ENCODE measurements at regions not wholly inside any gene's neighbourhood (a gene's known extent, or its start where the extent isn't known, plus 50 kb on each side); places are given as distances from the start of the nearest gene placed in this dataset.

DNA sequence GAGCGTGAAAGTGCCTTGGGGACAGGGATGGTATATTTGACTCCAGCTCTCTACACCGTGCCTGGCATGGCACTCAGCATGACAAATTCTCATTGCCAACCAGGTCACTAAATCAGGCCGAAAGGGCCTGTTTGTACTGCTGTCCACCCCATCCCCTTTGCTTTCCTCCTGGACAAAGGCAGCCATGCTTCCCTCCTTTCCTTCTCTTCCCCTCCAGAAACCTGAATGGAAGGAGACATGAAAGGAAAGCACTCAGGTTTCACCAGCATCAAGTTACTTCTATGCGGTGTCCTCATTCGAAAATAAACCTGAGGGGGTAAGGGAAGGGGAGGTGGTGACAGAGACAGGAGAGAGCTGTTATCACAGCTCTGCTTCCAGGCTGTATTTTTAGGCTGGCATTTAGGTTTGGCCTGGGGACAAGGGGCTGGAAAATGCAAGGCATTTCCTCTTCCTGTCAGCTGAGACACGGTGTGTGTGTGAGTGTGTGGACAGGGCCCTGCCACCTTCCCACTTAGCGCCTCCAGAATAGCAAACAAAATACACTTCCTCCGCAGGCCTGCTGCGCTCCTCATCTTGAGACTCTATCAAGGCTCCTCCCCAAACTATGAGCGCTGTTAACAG is 79.9 kb upstream of the COL13A1 start:
- TF ChIP-seq, protein P1, sequence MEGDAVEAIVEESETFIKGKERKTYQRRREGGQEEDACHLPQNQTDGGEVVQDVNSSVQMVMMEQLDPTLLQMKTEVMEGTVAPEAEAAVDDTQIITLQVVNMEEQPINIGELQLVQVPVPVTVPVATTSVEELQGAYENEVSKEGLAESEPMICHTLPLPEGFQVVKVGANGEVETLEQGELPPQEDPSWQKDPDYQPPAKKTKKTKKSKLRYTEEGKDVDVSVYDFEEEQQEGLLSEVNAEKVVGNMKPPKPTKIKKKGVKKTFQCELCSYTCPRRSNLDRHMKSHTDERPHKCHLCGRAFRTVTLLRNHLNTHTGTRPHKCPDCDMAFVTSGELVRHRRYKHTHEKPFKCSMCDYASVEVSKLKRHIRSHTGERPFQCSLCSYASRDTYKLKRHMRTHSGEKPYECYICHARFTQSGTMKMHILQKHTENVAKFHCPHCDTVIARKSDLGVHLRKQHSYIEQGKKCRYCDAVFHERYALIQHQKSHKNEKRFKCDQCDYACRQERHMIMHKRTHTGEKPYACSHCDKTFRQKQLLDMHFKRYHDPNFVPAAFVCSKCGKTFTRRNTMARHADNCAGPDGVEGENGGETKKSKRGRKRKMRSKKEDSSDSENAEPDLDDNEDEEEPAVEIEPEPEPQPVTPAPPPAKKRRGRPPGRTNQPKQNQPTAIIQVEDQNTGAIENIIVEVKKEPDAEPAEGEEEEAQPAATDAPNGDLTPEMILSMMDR (IDR thresholded peaks at IDR 0.05): no peak
- no peak for TF ChIP-seq POLR2A (IDR thresholded peaks at IDR 0.05)
